ENCODE measurements at regions not wholly inside any gene's neighbourhood (a gene's known extent, or its start where the extent isn't known, plus 50 kb on each side); places are given as distances from the start of the nearest gene placed in this dataset.

DNA sequence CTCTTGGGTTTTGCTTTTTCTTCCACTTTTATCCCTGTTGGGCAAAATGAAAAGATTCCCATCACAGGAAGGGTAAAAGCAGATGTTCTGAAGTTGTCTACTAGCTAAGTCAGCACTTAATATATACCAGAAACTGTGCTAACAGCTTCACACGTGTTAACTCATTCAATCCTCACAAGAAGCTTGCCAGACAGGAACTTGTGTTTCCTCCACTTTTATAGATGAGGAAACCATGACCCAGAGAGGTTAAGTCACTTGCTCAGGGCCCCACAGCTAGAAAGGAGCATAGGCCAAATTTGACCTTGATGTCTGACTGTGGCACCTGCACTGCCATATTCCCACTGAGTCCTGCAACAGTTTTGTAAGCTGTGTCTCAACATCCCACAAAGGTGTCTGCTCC lies 76.8 kb upstream of the EPC2 start:
- no peak overlapping the region for H2AFZ ChIP-seq (ENCODE audit: low read length)
- no peak overlapping the region for H3K9ac ChIP-seq (ENCODE audit: insufficient read depth, low read length)
- H3K27me3 ChIP-seq (ENCODE audit: control insufficient read depth, insufficient read depth, low read length) = no peaks in the 10 kb centered on the region
- H3K27ac ChIP-seq (ENCODE audit: insufficient read depth, low read length) = no peak overlapping the region
- no peak for DNase-seq (ENCODE audit: low read depth in 2 of 2)
- H3K4me2 ChIP-seq (ENCODE audit: extremely low read depth, insufficient read depth, low read length) = no peak overlapping the region
- TF ChIP-seq EZH2 (IDR thresholded peaks at IDR 0.05; ENCODE audit: low read length, missing control alignments) = no peak
- no peak for TF ChIP-seq CTCF (conservative IDR thresholded peaks at IDR 0.05 in 1 of 2, IDR thresholded peaks at IDR 0.05 in 1 of 2; ENCODE audit: low read depth in 1 of 2, low read length in 2 of 2)
- no peaks in the 10 kb centered on the region for H3K4me1 ChIP-seq (ENCODE audit: control insufficient read depth, extremely low read depth, insufficient read depth, low read length)
- no peaks in the 10 kb centered on the region for H3K9me3 ChIP-seq (ENCODE audit: control insufficient read depth, insufficient read depth, low read depth, low read length)
- H3K79me2 ChIP-seq (ENCODE audit: control insufficient read depth, insufficient read depth, low read length) = no peaks in the 10 kb centered on the region
- no peaks in the 10 kb centered on the region for H4K20me1 ChIP-seq (ENCODE audit: control insufficient read depth, extremely low read depth, insufficient read depth, low read length)
- H3K4me3 ChIP-seq (replicated peaks in 1 of 4; ENCODE audit: control extremely low read depth in 1 of 4, insufficient read depth in 1 of 4, low read depth in 3 of 4, low read length in 4 of 4) = no peak overlapping the region
- H3K36me3 ChIP-seq (ENCODE audit: control insufficient read depth, insufficient read depth, low read length) = no peaks in the 10 kb centered on the region

- no peak overlapping the region for H3K9ac ChIP-seq (ENCODE audit: insufficient read depth, low read length)
- no peak overlapping the region for H2AFZ ChIP-seq (ENCODE audit: low read length)
- H3K4me2 ChIP-seq (ENCODE audit: extremely low read depth, insufficient read depth, low read length) = no peak overlapping the region
- TF ChIP-seq CTCF (conservative IDR thresholded peaks at IDR 0.05 in 1 of 2, IDR thresholded peaks at IDR 0.05 in 1 of 2; ENCODE audit: low read depth in 1 of 2, low read length in 2 of 2) = no peak
- no peak for TF ChIP-seq EZH2 (IDR thresholded peaks at IDR 0.05; ENCODE audit: low read length, missing control alignments)
- DNase-seq (ENCODE audit: low read depth in 2 of 2) = no peak
- H3K79me2 ChIP-seq (ENCODE audit: control insufficient read depth, insufficient read depth, low read length) = no peaks in the 10 kb centered on the region
- no peak overlapping the region for H3K27ac ChIP-seq (ENCODE audit: insufficient read depth, low read length)
- no peaks in the 10 kb centered on the region for H3K36me3 ChIP-seq (ENCODE audit: control insufficient read depth, insufficient read depth, low read length)
- H4K20me1 ChIP-seq (ENCODE audit: control insufficient read depth, extremely low read depth, insufficient read depth, low read length) = no peaks in the 10 kb centered on the region
- no peaks in the 10 kb centered on the region for H3K4me1 ChIP-seq (ENCODE audit: control insufficient read depth, extremely low read depth, insufficient read depth, low read length)
- no peaks in the 10 kb centered on the region for H3K9me3 ChIP-seq (ENCODE audit: control insufficient read depth, insufficient read depth, low read depth, low read length)
- H3K27me3 ChIP-seq (ENCODE audit: control insufficient read depth, insufficient read depth, low read length) = no peaks in the 10 kb centered on the region
- H3K4me3 ChIP-seq (replicated peaks in 1 of 4; ENCODE audit: control extremely low read depth in 1 of 4, insufficient read depth in 1 of 4, low read depth in 3 of 4, low read length in 4 of 4) = no peak overlapping the region
Measured at GRCh38 chr2:148568597-148568996, 76.0 kb upstream of the EPC2 start.

DNA sequence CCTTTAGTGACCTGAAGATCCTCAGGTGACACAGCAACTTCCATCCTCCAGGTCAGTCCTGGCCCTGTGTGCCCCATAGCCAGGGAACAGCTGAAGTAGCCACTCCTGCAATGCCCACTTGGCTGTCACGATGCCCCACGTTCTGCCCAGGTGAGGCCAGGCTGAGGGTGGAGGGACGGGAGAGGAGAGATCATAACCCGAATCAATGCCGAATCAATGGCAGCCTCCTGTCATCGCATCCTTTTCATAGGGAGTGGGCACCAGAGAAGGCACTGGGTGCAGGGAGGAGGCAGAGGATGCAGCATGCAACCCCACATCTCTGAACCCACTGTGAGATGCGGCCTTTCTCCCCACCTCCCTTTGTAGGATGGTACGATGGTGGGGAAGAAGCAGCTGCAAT lies 75.3 kb upstream of the EPC2 start:
- Histone ChIP-seq H3K4me3 (replicated peaks in 1 of 4; ENCODE audit: control extremely low read depth in 1 of 4, insufficient read depth in 1 of 4, low read depth in 3 of 4, low read length in 4 of 4) (no peak overlapping the region), H3K4me1 (ENCODE audit: control insufficient read depth, extremely low read depth, insufficient read depth, low read length) (no peaks in the 10 kb centered on the region), H3K27ac (ENCODE audit: insufficient read depth, low read length) (no peak overlapping the region), H3K9ac (ENCODE audit: insufficient read depth, low read length) (no peak overlapping the region), H3K9me3 (ENCODE audit: control insufficient read depth, insufficient read depth, low read depth, low read length) (no peaks in the 10 kb centered on the region), H3K27me3 (ENCODE audit: control insufficient read depth, insufficient read depth, low read length) (no peaks in the 10 kb centered on the region), H3K36me3 (ENCODE audit: control insufficient read depth, insufficient read depth, low read length) (no peaks in the 10 kb centered on the region), H3K79me2 (ENCODE audit: control insufficient read depth, insufficient read depth, low read length) (no peaks in the 10 kb centered on the region), H4K20me1 (ENCODE audit: control insufficient read depth, extremely low read depth, insufficient read depth, low read length) (no peaks in the 10 kb centered on the region), H3K4me2 (ENCODE audit: extremely low read depth, insufficient read depth, low read length) (no peak overlapping the region), H2AFZ (ENCODE audit: low read length) (no peak overlapping the region)
- TF ChIP-seq EZH2 (IDR thresholded peaks at IDR 0.05; ENCODE audit: low read length, missing control alignments) (no peak), CTCF (conservative IDR thresholded peaks at IDR 0.05 in 1 of 2, IDR thresholded peaks at IDR 0.05 in 1 of 2; ENCODE audit: low read depth in 1 of 2, low read length in 2 of 2) (no peak)
- DNase-seq (ENCODE audit: low read depth in 2 of 2) = no peak

Measured in fibroblast of lung (primary cell).